GM13976 (cell line): ENCODE measurements at regions not wholly inside any gene's neighbourhood (a gene's known extent, or its start where the extent isn't known, plus 50 kb on each side); places are given as distances from the start of the nearest gene placed in this dataset.

Source experiments
- DNase-seq: peaks from one replicate; pipeline ENCODE4 v3.0.0; 2012; ENCODE audit warnings: low spot score
- CTCF ChIP-seq: IDR thresholded peaks from 2 replicates; pipeline ENCODE4 v1.5.1; 2012; ENCODE audit warnings: borderline replicate concordance, mild to moderate bottlenecking; ENCODE audit not compliant: insufficient read depth; ENCODE audit errors: extremely low read depth, missing control alignments, control extremely low read depth
- in situ Hi-C: fragments of 300-500 bp; cut with MboI; formaldehyde crosslinking; loops from one replicate; pipeline ENCODE4 v1.12.0; 2022; ENCODE audit warnings: low sequenced_read_pairs, mixed read lengths, inconsistent platforms; ENCODE audit not compliant: unreplicated experiment

DNA sequence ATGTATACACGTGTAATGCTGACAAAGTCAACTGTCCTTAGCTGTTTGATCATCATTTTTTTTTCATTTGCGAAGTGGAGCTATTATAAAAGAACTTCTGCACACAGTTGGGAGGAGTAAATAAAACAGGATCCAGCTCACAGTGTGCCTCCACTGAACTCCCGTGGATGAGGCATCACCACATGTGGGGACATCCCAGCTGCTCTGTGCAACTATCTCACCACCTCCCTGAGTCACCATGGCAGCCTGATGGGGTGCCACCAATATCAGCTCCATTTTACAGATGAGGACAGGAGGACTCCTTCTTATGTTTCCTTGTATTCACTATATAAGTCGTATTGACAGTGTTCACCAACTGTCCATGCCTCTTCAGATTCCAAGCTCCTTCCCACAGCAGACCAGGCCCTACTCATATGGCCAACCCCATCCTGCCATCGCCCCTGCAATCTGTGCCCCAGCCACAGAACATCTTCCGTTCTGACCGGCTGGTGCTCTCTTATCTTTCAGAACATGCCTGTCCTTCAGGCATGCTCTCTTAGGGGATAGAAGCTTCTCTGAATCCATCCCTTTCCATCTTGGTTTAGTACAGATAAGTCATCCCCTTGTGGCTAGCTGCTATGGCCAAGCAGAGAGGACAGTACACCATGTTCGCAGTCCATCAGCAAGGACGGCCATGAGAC lies 288.1 kb downstream of the RNF144A start:
- TF ChIP-seq CTCF = no peak
- in situ Hi-C loops = no loop called here
- no peak for DNase-seq

DNA sequence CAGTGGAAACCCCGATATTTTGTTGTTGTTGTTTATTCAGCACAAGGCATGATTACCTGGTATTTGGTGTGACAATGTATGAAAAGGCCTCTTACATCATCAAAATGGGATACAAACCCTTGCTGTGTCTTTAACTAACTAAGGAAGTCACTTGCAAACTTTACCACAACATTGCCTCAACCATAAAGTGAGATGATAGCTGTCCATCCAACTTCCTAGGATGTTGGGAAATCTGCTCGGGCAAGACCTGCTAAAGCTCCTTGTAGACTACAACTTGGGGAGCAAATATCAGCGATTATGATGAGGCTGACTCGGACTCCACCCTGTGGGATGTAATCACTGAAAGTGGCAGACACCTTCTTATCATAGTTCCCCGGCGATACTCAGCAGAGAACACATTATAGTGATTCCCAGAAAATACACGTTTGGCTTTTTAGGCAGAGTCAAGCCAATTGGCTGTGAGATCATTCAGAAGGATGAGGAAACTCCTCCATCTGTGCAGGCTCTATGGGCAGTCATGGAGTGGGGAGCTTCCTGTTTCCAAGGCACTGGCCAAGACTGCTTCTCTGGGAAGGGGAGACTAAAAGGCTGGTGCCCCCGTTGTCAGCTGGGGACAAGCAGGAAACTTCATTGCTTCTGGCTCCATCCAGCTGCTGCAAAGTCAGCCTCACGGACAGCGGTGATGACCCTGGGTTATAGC lies 289.0 kb downstream of the RNF144A start:
- no peak for TF ChIP-seq CTCF
- in situ Hi-C loops = no loop called here
- DNase-seq = no peak

GRCh38 chr2:7207631-7208030 lies 290.4 kb downstream of the RNF144A start:
- no peak for TF ChIP-seq CTCF
- no peak for DNase-seq
- in situ Hi-C loops = no loop called here

DNA sequence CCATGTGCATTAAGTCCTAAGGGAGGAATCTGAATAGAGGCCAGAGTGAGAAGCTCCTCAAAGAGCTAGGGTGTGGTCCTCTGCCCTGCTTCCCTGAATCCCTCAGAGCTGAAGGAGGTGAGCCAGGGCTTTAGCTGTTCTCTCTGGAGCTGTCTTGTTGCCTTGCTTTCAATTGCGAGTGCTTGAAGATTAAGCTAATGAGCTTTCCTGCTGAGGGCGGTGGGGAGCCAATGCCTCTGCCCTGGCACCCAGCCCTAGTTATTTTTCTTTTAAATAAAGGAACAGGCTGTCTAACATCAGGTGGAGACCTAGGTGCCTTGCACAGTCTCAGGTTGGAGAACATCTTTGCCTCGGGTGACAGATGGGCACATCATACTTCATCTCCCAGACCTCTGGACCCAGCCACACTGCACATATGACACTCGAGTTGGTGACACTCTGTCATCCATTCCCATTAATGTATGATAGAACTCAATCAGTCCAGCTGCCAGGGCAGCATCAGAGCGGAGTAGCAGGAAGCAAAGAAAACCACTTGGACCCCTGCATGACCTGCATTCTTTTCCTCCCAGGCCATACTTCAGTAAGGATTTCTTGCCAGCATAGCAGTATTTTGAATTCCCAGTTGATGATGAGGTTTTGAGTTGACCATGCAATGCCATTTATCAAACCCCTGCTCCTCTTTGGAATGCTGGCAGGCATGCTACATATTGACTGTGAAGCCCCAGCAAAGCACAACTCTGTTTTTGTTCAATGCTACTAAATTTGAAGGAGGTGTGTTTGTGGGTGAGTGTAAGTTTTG lies 292.7 kb downstream of the RNF144A start:
- no peak for TF ChIP-seq CTCF
- no peak for DNase-seq
- in situ Hi-C loops = no loop called here

DNA sequence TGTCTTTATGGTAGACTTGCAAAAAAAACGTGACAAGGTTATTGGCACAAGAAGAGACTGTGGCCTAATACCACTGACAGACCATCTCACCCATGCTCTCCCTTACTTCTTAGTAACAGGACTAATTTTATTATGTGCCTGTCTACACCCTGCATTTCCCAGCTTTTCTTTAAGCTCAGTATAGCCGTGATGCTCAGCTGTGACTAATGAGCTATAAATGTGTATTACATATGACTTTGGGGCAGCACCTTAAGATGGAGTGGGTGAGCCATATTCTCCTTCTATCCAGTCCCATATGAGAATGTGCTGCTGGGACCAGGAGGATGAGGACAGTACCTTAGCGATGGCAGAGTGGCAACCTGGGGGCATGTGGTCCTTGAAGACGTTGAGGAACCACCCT lies 293.5 kb downstream of the RNF144A start:
- DNase-seq = no peak
- in situ Hi-C loops = no loop called here
- TF ChIP-seq CTCF = no peak

- TF ChIP-seq CTCF = no peak
- no peak for DNase-seq
- in situ Hi-C loops = no loop called here
These were observed 308.6 kb downstream of the RNF144A start for GRCh38 chr2:7225848-7226247.
